Prostate gland (tissue), 2 donors: ENCODE measurements at regions not wholly inside any gene's neighbourhood (a gene's known extent, or its start where the extent isn't known, plus 50 kb on each side); places are given as distances from the start of the nearest gene placed in this dataset.

Experiments used
- POLR2A ChIP-seq: fragments of 450-650 bp; IDR thresholded peaks from one replicate; pipeline ENCODE4 v1.6.1; 2016; ENCODE audit warnings: antibody characterized with exemption, mild to moderate bottlenecking
- TF ChIP-seq, protein P1 (sequence below), 4 experiments: fragments of 200-600 bp in 2 of 4; fragments of 450-650 bp in 2 of 4; sonication (generic) in 2 of 4; IDR thresholded peaks; 1 replicate in 3 of 4; 2 replicates in 1 of 4; pipeline ENCODE4 v1.5.1; 2016 to 2019; ENCODE audit warnings: antibody characterized with exemption in 4 of 4, mild to moderate bottlenecking in 2 of 4, moderate library complexity in 2 of 4

DNA sequence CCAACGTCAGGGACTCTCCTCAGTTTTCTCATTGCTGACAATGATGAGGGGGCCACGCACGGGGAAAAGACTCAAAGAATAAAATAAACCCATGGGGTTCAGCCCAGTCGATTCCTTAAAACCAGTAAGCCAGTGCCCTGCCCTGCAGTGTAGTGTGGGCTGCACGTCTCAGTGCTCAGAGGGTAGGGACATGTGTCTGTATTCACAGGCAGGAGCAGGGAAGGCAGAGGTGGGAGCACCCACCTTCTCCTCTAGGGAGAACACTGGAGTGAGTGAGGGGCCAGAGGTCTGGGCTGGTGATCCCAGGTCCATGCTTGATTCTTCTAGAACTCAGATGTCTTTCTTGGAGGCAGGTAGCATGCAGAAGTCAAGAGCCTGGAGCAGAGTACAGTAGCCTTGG is 303.6 kb downstream of the MATN1 start:
- TF ChIP-seq, protein P1, sequence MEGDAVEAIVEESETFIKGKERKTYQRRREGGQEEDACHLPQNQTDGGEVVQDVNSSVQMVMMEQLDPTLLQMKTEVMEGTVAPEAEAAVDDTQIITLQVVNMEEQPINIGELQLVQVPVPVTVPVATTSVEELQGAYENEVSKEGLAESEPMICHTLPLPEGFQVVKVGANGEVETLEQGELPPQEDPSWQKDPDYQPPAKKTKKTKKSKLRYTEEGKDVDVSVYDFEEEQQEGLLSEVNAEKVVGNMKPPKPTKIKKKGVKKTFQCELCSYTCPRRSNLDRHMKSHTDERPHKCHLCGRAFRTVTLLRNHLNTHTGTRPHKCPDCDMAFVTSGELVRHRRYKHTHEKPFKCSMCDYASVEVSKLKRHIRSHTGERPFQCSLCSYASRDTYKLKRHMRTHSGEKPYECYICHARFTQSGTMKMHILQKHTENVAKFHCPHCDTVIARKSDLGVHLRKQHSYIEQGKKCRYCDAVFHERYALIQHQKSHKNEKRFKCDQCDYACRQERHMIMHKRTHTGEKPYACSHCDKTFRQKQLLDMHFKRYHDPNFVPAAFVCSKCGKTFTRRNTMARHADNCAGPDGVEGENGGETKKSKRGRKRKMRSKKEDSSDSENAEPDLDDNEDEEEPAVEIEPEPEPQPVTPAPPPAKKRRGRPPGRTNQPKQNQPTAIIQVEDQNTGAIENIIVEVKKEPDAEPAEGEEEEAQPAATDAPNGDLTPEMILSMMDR (IDR thresholded peaks at IDR 0.05): no peak
- no peak for TF ChIP-seq POLR2A
